DND-41 (cell line): ENCODE measurements at regions not wholly inside any gene's neighbourhood (a gene's known extent, or its start where the extent isn't known, plus 50 kb on each side); places are given as distances from the start of the nearest gene placed in this dataset.
"Not testable (repeated sequence)": the region's sequence is repeated elsewhere in the genome, so short reads cannot be mapped to it uniquely, and the experiment has no call there.

ENCODE experiments used
- CTCF ChIP-seq: IDR thresholded peaks from 2 replicates; pipeline ENCODE4 v1.5.1; 2012; ENCODE audit warnings: borderline replicate concordance, low read length, moderate library complexity, mild to moderate bottlenecking; ENCODE audit not compliant: poor library complexity, severe bottlenecking; ENCODE audit errors: extremely low read depth
- EZH2 ChIP-seq: IDR thresholded peaks from 3 replicates; pipeline ENCODE4 v1.6.1; 2012; ENCODE audit warnings: borderline replicate concordance, low read depth, mild to moderate bottlenecking, moderate library complexity, low read length, inconsistent platforms; ENCODE audit not compliant: severe bottlenecking

DNA sequence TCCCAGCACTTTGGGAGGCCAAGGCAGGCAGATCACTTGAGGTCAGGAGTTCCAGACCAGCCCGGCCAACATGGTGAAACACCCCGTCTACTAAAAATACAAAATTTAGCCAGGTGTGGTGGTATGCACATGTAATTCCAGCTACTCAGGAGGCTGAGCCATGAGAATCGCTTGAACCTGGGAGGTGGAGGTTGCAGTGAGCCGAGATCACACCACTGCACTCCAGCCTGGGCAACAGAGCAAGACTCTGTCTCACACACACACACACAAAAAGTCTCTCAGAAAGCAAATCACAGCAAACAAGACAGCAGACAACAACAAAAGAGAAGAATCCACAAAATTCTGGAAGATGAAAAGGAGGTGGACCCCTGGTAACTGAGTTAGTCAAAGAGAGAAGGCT, 241.5 kb upstream of the NOCT start:
- TF ChIP-seq CTCF, EZH2: not testable (repeated sequence)
